ENCODE measurements at regions not wholly inside any gene's neighbourhood (a gene's known extent, or its start where the extent isn't known, plus 50 kb on each side); places are given as distances from the start of the nearest gene placed in this dataset.

GRCh38 chr12:132426349-132427173 is 63.4 kb upstream of the FBRSL1 start:
- TF ChIP-seq CTCF (IDR thresholded peaks at IDR 0.05): no peak
- TF ChIP-seq EP300 (IDR thresholded peaks at IDR 0.05): no peak
- TF ChIP-seq POLR2A (IDR thresholded peaks at IDR 0.05; ENCODE audit: low read depth): no peak
- no peak for TF ChIP-seq POLR2AphosphoS5 (IDR thresholded peaks at IDR 0.05)

All from esophagus muscularis mucosa (tissue), 4 donors.